ENCODE measurements at regions not wholly inside any gene's neighbourhood (a gene's known extent, or its start where the extent isn't known, plus 50 kb on each side); places are given as distances from the start of the nearest gene placed in this dataset.

- H3K4me3 ChIP-seq (ENCODE audit: low read length): no peak overlapping the region
- H3K9me2 ChIP-seq (ENCODE audit: insufficient read depth, low read length): no peaks in the 10 kb centered on the region
- no peaks in the 10 kb centered on the region for H3K79me2 ChIP-seq (replicated peaks; ENCODE audit: insufficient read depth, low read length)
- TF ChIP-seq CTCF (IDR thresholded peaks at IDR 0.05; ENCODE audit: poor library complexity, severe bottlenecking): no peak
- TF ChIP-seq MXI1 (conservative IDR thresholded peaks at IDR 0.05; ENCODE audit: poor library complexity, severe bottlenecking): no peak
- TF ChIP-seq EZH2 (IDR thresholded peaks at IDR 0.05; ENCODE audit: borderline replicate concordance, insufficient read depth, low read length, poor library complexity, severe bottlenecking): no peak
- TF ChIP-seq POLR2AphosphoS5 (IDR thresholded peaks at IDR 0.05): no peak
- TF ChIP-seq TAF1 (IDR thresholded peaks at IDR 0.05; ENCODE audit: low read depth): no peak
- no peak for TF ChIP-seq SMC3 (conservative IDR thresholded peaks at IDR 0.05; ENCODE audit: poor library complexity)
- TF ChIP-seq REST (IDR thresholded peaks at IDR 0.05; ENCODE audit: borderline replicate concordance): no peak
- TF ChIP-seq EP300 (conservative IDR thresholded peaks at IDR 0.05; ENCODE audit: poor library complexity, severe bottlenecking): no peak
- no peak for TF ChIP-seq RAD21 (conservative IDR thresholded peaks at IDR 0.05)
- no peak overlapping the region for H3K4me2 ChIP-seq (ENCODE audit: low read length)
- H3K9me3 ChIP-seq (ENCODE audit: low read length): no peaks in the 10 kb centered on the region
- H3K9ac ChIP-seq (ENCODE audit: low read length): no peak overlapping the region
- no peak overlapping the region for H2AFZ ChIP-seq (ENCODE audit: low read depth, low read length)
- H3K36me3 ChIP-seq (ENCODE audit: insufficient read depth, low read length): no peaks in the 10 kb centered on the region
- H3F3A ChIP-seq (ENCODE audit: insufficient read depth, low read length, poor library complexity, severe bottlenecking): no peaks in the 10 kb centered on the region
- H3K27me3 ChIP-seq (ENCODE audit: insufficient read depth, low read depth, low read length): no peaks in the 10 kb centered on the region
- H3K27ac ChIP-seq (ENCODE audit: low read length): no peak overlapping the region
- H4K20me1 ChIP-seq (ENCODE audit: insufficient read depth): no peaks in the 10 kb centered on the region
Measured at GRCh38 chr5:162429142-162429541, 361.6 kb downstream of the GABRG2 start.

- H3K9ac ChIP-seq (ENCODE audit: low read length): no peak overlapping the region
- H3K9me2 ChIP-seq (ENCODE audit: insufficient read depth, low read length): no peaks in the 10 kb centered on the region
- no peaks in the 10 kb centered on the region for H3K27me3 ChIP-seq (ENCODE audit: insufficient read depth, low read depth, low read length)
- no peaks in the 10 kb centered on the region for H3F3A ChIP-seq (ENCODE audit: insufficient read depth, low read length, poor library complexity, severe bottlenecking)
- TF ChIP-seq RAD21 (conservative IDR thresholded peaks at IDR 0.05) (no peak), SMC3 (conservative IDR thresholded peaks at IDR 0.05; ENCODE audit: poor library complexity) (no peak), POLR2AphosphoS5 (IDR thresholded peaks at IDR 0.05) (no peak), MXI1 (conservative IDR thresholded peaks at IDR 0.05; ENCODE audit: poor library complexity, severe bottlenecking) (no peak), REST (IDR thresholded peaks at IDR 0.05; ENCODE audit: borderline replicate concordance) (no peak), EP300 (conservative IDR thresholded peaks at IDR 0.05; ENCODE audit: poor library complexity, severe bottlenecking) (no peak), EZH2 (IDR thresholded peaks at IDR 0.05; ENCODE audit: borderline replicate concordance, insufficient read depth, low read length, poor library complexity, severe bottlenecking) (no peak), CTCF (IDR thresholded peaks at IDR 0.05; ENCODE audit: poor library complexity, severe bottlenecking) (no peak), TAF1 (IDR thresholded peaks at IDR 0.05; ENCODE audit: low read depth) (no peak)
- H3K27ac ChIP-seq (ENCODE audit: low read length): no peak overlapping the region
- no peaks in the 10 kb centered on the region for H4K20me1 ChIP-seq (ENCODE audit: insufficient read depth)
- no peaks in the 10 kb centered on the region for H3K79me2 ChIP-seq (replicated peaks; ENCODE audit: insufficient read depth, low read length)
- H2AFZ ChIP-seq (ENCODE audit: low read depth, low read length): no peak overlapping the region
- H3K4me3 ChIP-seq (ENCODE audit: low read length): no peak overlapping the region
- no peak overlapping the region for H3K4me2 ChIP-seq (ENCODE audit: low read length)
- no peaks in the 10 kb centered on the region for H3K36me3 ChIP-seq (ENCODE audit: insufficient read depth, low read length)
- no peaks in the 10 kb centered on the region for H3K9me3 ChIP-seq (ENCODE audit: low read length)
Measured at GRCh38 chr5:162434281-162434680, 366.7 kb downstream of the GABRG2 start.

Measured in neural cell (in vitro differentiated cells).